Femur (tissue), 1 donor: ENCODE measurements at regions not wholly inside any gene's neighbourhood (a gene's known extent, or its start where the extent isn't known, plus 50 kb on each side); places are given as distances from the start of the nearest gene placed in this dataset.

Source experiments
- DNase-seq: peaks from one replicate; pipeline ENCODE4 v3.0.0-alpha.2; 2017

- no peak for DNase-seq
These were observed 132.4 kb downstream of the NUAK1 start for GRCh38 chr12:106006382-106006781.

DNA sequence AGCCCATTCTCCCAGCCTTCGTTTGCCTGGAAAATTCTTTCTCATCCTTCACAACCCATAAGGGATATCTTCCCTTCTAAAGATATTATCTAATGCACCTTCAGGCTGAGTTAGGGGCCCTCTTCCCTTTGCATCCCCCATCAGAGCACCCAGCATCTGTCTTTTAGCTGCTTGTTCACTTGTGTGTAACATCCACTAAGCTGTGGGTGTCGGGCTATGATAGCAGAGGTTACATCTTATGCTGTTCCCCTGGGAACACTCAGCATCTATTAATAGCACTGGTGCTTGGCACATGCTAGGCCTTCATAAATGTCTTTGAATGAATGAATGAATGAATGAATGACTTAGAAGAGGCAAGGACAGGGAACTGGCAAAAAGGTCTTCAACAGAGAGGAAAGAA is 131.8 kb downstream of the NUAK1 start:
- DNase-seq = no peak

DNA sequence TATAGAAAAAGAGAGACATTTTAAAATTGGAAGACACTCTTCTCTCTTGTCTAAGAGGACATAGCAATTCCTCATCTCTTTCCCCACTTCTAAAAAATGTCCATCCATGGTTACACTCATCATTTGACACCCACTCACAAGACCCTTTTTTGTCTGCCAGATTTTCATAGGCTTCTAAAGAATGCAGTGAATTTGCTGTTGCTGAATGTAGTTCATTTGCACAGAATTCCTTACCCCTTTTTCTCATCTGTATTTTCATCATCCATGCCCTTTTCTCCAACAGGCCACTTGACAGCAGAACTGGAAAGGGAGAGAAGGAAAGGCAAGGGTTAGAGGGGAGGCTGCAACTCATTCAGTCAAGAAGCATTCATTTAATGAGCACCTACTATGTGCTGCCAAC is 128.0 kb downstream of the NUAK1 start:
- no peak for DNase-seq
